Activated T-cell treated with anti-CD3 and anti-CD28 coated beads for 4 hours (primary cell): ENCODE measurements at regions not wholly inside any gene's neighbourhood (a gene's known extent, or its start where the extent isn't known, plus 50 kb on each side); places are given as distances from the start of the nearest gene placed in this dataset.

ENCODE experiments used
- DNase-seq: peaks from one replicate; pipeline ENCODE4 v3.0.0-alpha.2; 2020

GRCh38 chr11:27213232-27213660, 149.8 kb downstream of the CCDC34 start:
- DNase-seq, result no peak

- DNase-seq, result no peak
Observed at GRCh38 chr11:27212248-27212780, 150.7 kb downstream of the CCDC34 start.

GRCh38 chr11:27211370-27212127, 151.5 kb downstream of the CCDC34 start:
- DNase-seq, result no peak

GRCh38 chr11:27210531-27210930, 152.5 kb downstream of the CCDC34 start:
- DNase-seq, result no peak

- no peak for DNase-seq
Observed at GRCh38 chr11:27209562-27210005, 153.4 kb downstream of the CCDC34 start.

- DNase-seq, result no peak
Observed at GRCh38 chr11:27208846-27209245, 154.2 kb downstream of the CCDC34 start.

GRCh38 chr11:27207025-27207650, 155.9 kb downstream of the CCDC34 start:
- DNase-seq, result no peak

GRCh38 chr11:27205779-27206570, 157.0 kb downstream of the CCDC34 start:
- no peak for DNase-seq

- no peak for DNase-seq
Observed at GRCh38 chr11:27205250-27205649, 157.8 kb downstream of the CCDC34 start.

GRCh38 chr11:27204529-27204928, 158.5 kb downstream of the CCDC34 start:
- DNase-seq, result no peak

GRCh38 chr11:27203077-27203647, 159.9 kb downstream of the CCDC34 start:
- no peak for DNase-seq

- no peak for DNase-seq
Observed at GRCh38 chr11:27201454-27202302, 161.1 kb downstream of the BBOX1 start.

- no peak for DNase-seq
Observed at GRCh38 chr11:27200779-27201453, 160.3 kb downstream of the BBOX1 start.

- DNase-seq, result no peak
Observed at GRCh38 chr11:27196203-27196897, 155.7 kb downstream of the BBOX1 start.

GRCh38 chr11:27195837-27196202, 155.2 kb downstream of the BBOX1 start:
- DNase-seq, result no peak

- DNase-seq, result no peak
Observed at GRCh38 chr11:27194976-27195375, 154.4 kb downstream of the BBOX1 start.

GRCh38 chr11:27193434-27194225, 153.0 kb downstream of the BBOX1 start:
- no peak for DNase-seq

- DNase-seq, result no peak
Observed at GRCh38 chr11:27192184-27192583, 151.6 kb downstream of the BBOX1 start.

- no peak for DNase-seq
Observed at GRCh38 chr11:27191639-27192038, 151.0 kb downstream of the BBOX1 start.

- no peak for DNase-seq
Observed at GRCh38 chr11:27188696-27189095, 148.1 kb downstream of the BBOX1 start.
